GM18870 (cell line): ENCODE measurements at regions not wholly inside any gene's neighbourhood (a gene's known extent, or its start where the extent isn't known, plus 50 kb on each side); places are given as distances from the start of the nearest gene placed in this dataset.
A peak's percentile ranks its signal among the peaks of the same experiment; 100 is the strongest.

ENCODE experiments used
- ATAC-seq: cut with Tn5 transposase; IDR thresholded peaks from one replicate; pipeline ENCODE4 v1.9.1; 2021; ENCODE audit warnings: moderate library complexity; ENCODE audit not compliant: unreplicated experiment

GRCh38 chr9:29717631-29718030, 2144.3 kb upstream of the C9orf72 start:
- ATAC-seq = peak; percentile 57

DNA sequence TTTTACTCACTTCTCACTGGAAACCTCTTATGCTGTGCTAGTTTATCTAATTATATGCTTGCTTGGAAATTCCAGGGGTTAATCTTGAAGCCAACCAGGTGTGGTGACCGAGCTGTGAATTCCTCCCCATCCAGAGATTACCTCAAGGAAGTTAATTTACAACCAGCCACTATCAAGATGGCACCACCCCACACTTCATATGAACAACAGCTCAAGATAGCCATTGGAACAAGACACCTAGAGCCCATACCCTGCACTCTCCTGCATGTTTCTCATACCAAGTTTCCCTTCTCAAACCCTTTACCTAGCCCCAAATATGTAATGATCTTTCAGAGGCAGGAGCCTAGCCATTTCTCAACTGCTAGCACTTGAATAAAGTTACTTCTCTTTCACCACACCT, 2156.9 kb upstream of the C9orf72 start:
- ATAC-seq = no peak

DNA sequence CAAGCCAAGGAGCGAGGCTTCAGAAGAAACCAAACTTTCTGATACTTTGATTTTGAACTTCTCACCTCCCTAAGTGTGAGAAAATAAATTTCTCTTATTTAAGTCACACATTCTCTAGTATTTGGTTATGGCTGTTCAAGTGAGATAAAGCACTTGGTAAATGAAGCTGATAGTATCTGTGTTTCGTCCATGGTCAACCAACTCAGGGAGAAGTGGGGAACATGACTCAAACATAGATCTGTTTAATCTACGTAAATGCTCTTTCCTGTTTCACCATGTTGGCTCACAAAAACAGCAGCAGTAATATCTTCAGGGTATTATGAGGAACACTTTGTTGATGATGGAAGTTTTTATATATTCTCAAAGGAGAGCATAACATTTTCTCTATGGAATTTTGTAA, 2167.2 kb upstream of the C9orf72 start:
- ATAC-seq = no peak

- no peak for ATAC-seq
Observed at GRCh38 chr9:29741169-29741568, 2167.9 kb upstream of the C9orf72 start.

- no peak for ATAC-seq
Observed at GRCh38 chr9:29750062-29750461, 2176.8 kb upstream of the C9orf72 start.

DNA sequence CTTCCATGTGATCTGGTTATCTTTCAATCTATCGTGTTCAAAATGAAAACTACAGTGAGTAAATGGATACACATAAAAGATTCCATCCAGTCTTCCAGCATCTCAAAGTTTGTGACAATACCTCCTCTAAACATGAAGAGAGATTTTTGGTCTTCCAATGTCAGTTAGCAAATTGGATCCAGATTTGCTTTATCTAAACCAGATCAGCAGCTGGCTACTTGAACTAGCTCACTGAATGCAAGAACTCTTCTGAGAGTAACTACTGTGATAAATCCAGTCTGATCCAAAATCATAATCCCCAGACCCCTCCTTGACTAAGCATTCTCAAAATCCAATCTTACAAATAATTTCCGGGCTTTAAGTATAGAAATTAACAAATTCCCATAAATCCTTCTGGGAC, 2177.9 kb upstream of the C9orf72 start:
- ATAC-seq = no peak

GRCh38 chr9:29753638-29754037, 2180.4 kb upstream of the C9orf72 start:
- ATAC-seq = no peak

- ATAC-seq = no peak
Observed at GRCh38 chr9:29769019-29769418, 2195.7 kb upstream of the C9orf72 start.

DNA sequence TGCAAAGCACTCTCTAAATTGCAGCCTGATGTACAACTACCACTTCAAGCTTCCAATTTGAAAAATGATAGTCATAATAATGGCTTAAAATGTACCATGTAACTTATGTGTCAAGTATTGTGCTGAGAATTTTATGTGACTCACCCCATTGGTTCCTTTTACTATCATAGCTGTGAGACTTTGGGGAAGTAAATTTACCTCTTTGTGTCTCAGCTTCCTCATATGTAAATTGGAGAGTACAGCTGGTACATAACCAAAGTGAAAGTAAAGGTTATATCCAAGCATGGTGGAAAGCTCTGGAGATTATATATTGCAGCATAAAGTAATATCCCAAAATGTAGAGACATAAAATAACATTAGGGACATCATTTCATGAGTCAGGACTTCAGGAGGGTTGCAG, 2200.4 kb upstream of the C9orf72 start:
- peak; percentile 60 for ATAC-seq

DNA sequence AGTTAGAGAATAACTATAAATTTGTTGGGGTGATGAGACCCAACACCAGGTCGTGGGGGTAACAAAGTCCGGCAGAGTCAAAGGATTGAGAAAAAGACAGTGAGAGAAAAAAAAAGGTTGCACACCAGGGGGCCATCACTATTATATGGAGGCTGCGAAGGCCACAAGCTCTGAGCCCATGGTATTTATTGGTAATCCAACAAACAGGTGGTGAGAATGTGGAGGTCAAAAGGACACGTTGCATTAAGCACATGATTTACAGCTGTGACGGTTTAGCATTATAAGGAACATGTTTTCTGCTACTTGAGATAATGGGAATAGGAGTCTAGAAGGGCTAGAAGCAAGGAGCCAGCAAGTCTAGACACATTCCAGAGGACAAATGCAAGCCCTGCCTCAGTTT, 2202.2 kb upstream of the C9orf72 start:
- ATAC-seq = no peak

DNA sequence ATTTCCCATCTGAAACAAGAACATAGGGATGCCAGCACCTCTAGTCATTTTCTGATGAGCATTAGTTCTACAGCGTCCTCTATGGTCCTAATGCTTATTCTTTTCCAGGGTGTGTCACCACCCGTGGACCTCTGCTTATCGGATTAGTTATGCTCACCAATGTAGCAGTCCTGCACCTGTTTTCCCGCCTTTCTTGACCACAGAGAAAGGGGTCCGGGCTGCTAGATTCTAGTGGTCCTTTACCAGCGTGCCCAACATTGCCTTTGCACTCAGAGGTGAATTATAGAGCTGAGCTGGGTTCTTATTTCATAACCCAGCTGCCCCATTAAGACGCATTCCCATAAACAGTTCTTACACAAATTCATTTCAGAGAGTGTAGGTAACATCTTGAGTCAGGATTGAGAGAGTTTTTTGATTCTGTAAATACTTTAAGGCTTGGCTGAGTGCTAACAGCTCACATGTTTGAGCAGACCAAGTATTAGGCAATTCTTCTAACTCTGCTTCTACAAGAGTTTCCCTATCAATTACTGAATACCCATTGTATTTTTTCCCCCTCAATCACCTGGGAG, 2205.1 kb upstream of the C9orf72 start:
- no peak for ATAC-seq

DNA sequence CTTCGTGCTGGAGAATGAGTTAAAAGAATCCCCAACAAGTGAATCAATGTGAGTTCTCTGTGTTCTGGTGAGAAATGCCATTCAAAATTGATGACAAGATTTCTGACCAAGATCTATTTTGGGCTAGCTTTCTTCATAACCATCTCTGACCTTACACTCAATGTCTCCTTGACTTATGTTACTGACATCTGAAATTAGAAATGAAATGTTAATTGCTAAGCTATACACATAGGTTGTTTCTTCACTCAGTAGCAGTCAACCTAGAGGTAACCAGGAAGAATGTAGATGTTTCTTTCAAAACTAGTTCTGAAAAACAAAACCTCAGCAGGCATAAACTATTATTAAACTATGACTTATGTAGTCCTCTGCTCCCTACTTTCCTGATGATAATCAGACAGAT, 2220.7 kb upstream of the C9orf72 start:
- ATAC-seq = no peak

- ATAC-seq = peak; percentile 89
Observed at GRCh38 chr9:29796291-29796952, 2223.1 kb upstream of the C9orf72 start.

DNA sequence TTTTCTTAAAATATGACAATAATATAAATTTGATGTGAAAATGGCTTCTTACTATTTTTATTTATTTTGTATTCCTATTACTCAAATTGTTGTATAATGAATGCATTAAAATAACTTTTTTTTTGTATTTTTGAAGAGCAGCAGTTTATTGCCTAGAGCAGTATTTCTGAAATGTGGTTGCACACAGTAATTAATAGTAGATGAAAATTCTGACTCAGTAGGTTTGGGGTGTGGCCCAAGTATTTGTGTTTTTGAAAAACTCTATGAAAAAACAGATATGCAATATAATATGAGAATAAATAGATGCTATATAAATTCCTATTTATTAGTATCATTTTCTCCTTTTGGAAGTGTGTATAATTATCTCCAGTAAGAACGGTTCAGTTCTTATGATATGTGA, 2225.3 kb upstream of the C9orf72 start:
- ATAC-seq = no peak

DNA sequence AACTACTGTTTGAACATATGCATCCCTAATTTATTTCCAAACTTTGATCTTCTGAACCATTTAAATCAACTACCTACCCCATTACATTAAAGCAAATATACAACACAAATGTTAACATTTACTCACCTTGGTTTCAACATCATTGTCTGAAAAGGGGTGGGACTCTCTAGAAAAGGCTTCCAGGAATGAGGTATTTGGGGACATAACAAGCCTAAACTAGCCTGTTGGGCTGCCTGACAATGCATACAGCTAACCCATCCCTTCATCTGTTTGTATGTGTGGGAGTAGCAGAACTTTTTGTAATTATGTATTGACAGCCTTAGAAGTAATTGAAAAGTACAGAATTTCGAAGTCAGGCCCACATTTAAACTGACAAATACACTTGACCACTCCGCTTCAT, 2225.9 kb upstream of the C9orf72 start:
- no peak for ATAC-seq

DNA sequence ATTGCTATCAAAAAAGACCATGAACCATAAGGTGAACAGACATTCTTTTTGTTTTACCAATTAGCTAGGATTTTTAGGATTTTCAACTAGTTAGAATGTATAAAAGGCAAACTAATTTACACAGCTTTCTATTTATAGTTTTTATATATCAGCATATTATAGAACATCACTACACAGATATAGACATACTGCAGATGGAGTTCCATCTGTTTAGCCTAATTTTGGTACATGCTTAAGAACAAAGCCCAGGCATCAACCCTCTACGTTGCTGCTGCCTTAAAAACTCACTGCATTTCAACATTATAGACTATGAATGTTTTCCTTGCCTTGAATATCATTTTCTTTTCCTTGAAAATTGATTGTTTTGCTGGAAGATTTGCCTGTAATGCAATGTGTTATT, 2227.5 kb upstream of the C9orf72 start:
- no peak for ATAC-seq

DNA sequence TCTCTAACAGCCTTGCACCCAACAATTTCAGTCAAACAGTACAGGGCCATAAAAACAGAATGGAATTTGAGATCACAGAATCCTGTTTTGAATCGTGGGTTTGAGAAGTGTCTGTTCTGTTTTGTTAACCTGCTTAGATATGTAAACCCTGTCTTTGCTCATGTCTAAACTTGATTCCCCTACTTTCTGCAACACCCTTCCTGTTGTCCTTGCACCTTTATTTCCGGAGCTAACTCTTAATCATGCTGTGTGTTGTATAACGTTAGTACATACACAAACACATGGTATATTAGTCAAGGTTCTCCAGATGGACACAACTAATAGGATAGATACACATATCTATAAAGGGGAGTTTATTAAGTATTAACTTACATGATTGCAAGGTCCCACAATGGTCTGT, 2229.2 kb upstream of the C9orf72 start:
- no peak for ATAC-seq

GRCh38 chr9:29806937-29807618, 2233.8 kb upstream of the C9orf72 start:
- ATAC-seq = peak; percentile 76

GRCh38 chr9:29816954-29817703, 2243.8 kb upstream of the C9orf72 start:
- no peak for ATAC-seq

GRCh38 chr9:29822458-29822857, 2249.2 kb upstream of the C9orf72 start:
- no peak for ATAC-seq

GRCh38 chr9:29826421-29826820, 2253.1 kb upstream of the C9orf72 start:
- no peak for ATAC-seq

DNA sequence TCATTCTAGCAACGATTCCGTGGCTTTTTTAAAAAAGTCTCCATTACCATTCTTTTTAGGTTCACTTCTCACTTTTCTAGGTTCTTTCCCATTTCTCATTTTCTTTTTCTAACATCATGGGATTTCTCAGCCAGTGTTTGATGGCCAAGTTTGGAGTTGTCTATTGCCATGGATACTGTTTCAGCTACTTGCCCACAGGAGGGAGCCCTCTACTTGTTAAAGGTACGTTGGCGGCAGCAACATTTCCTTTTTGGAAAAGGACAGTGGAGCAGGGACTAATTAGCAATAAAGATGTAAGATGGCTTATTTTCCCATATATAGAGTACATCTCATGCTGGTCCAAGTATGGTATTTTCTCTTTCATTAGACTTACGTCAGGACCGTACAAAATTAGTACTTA, 2257.5 kb upstream of the C9orf72 start:
- no peak for ATAC-seq
